ENCODE measurements at regions not wholly inside any gene's neighbourhood (a gene's known extent, or its start where the extent isn't known, plus 50 kb on each side); places are given as distances from the start of the nearest gene placed in this dataset.

- H3K9me3 ChIP-seq (ENCODE audit: control insufficient read depth, insufficient read depth, low read length) = no peaks in the 10 kb centered on the region
- no peak overlapping the region for H4K5ac ChIP-seq (ENCODE audit: low read depth, low read length)
- ChIA-PET POLR2A (ENCODE audit: unreplicated experiment) (no interaction called here), CTCF (no interaction called here)
- H3K27ac ChIP-seq (ENCODE audit: insufficient read depth, low read length) = no peak overlapping the region
- no peak overlapping the region for H3K4me2 ChIP-seq (ENCODE audit: low read depth, low read length)
- H3K36me3 ChIP-seq (ENCODE audit: control insufficient read depth, insufficient read depth, low read length) = no peaks in the 10 kb centered on the region
- in situ Hi-C loops (cut with MboI; ENCODE audit: low sequenced_read_pairs) (no loop called here), dilution Hi-C loops (cut with HindIII; ENCODE audit: low sequenced_read_pairs, unreplicated experiment) (no loop called here), intact Hi-C loops (cut with micrococcal nuclease) (no loop called here)
- H3K4me3 ChIP-seq (ENCODE audit: insufficient read depth, low read depth, low read length) = no peak overlapping the region
- no peaks in the 10 kb centered on the region for H3K79me1 ChIP-seq (ENCODE audit: low read depth in 1 of 2, low read length in 2 of 2)
- no peak overlapping the region for H3K18ac ChIP-seq (ENCODE audit: low read depth, low read length)
- ATAC-seq (ENCODE audit: low read depth) = no peak
- DNase-seq = peak; percentile 57
- WGBS, 2 experiments (ENCODE audit: extremely low coverage in 2 of 2, insufficient read length in 1 of 2) = 0% methylated on average over 1 of the region's 5 CpGs; no CpG with 5 or more reads in 1 of the 2 experiments
- no peak overlapping the region for H4K91ac ChIP-seq (ENCODE audit: insufficient read depth, low read depth, low read length)
- H3K4ac ChIP-seq (ENCODE audit: low read depth, low read length) = no peak overlapping the region
- H2BK5ac ChIP-seq (ENCODE audit: low read depth, low read length, poor library complexity, severe bottlenecking) = no peak overlapping the region
- no peak for TF ChIP-seq NFE2L2 (IDR thresholded peaks at IDR 0.05; ENCODE audit: low read depth, low read length)
- TF ChIP-seq RFX5 (IDR thresholded peaks at IDR 0.05; ENCODE audit: low read depth, low read length) = no peak
- TF ChIP-seq BHLHE40 (IDR thresholded peaks at IDR 0.05; ENCODE audit: low read depth, low read length) = no peak
- no peak for TF ChIP-seq SMC3 (IDR thresholded peaks at IDR 0.05; ENCODE audit: low read depth, low read length)
- no peak for TF ChIP-seq ELK1 (IDR thresholded peaks at IDR 0.05; ENCODE audit: borderline replicate concordance, low read depth, low read length)
- no peak for TF ChIP-seq CEBPB (IDR thresholded peaks at IDR 0.05; ENCODE audit: low read depth, low read length)
- no peak for TF ChIP-seq MAFK (IDR thresholded peaks at IDR 0.05; ENCODE audit: low read depth, low read length)
- no peak for TF ChIP-seq CTCF (conservative IDR thresholded peaks at IDR 0.05; ENCODE audit: low read depth, low read length)
- no peak for TF ChIP-seq MAZ (IDR thresholded peaks at IDR 0.05; ENCODE audit: borderline replicate concordance, low read depth, low read length)
- no peak for TF ChIP-seq CHD1 (IDR thresholded peaks at IDR 0.05; ENCODE audit: low read depth, low read length)
- no peak for TF ChIP-seq RCOR1 (IDR thresholded peaks at IDR 0.05; ENCODE audit: insufficient replicate concordance, low read length)
- TF ChIP-seq FOS (IDR thresholded peaks at IDR 0.05; ENCODE audit: low read depth, low read length) = no peak
- no peak for TF ChIP-seq RAD21 (IDR thresholded peaks at IDR 0.05; ENCODE audit: low read length)
- no peak for TF ChIP-seq USF2 (IDR thresholded peaks at IDR 0.05; ENCODE audit: low read depth, low read length)
- TF ChIP-seq MXI1 (IDR thresholded peaks at IDR 0.05; ENCODE audit: borderline replicate concordance, low read depth, low read length) = no peak
- no peak for TF ChIP-seq POLR2A (IDR thresholded peaks at IDR 0.05; ENCODE audit: low read depth, low read length)
- no peak overlapping the region for H4K8ac ChIP-seq (ENCODE audit: low read depth in 2 of 2, low read length in 2 of 2)
- H3K9me1 ChIP-seq (ENCODE audit: insufficient read depth, low read length) = no peaks in the 10 kb centered on the region
- BruUV-seq (replicated peaks) = no TSS peak
- no peak overlapping the region for H2BK15ac ChIP-seq (ENCODE audit: low read depth, low read length)
- no peak overlapping the region for H3K56ac ChIP-seq (ENCODE audit: extremely low read depth, insufficient read depth, low read length)
- no peak overlapping the region for H2BK120ac ChIP-seq (ENCODE audit: low read depth, low read length)
- H3K27me3 ChIP-seq (ENCODE audit: control insufficient read depth, insufficient read depth, low read length) = peaks cover 7% of the 10 kb centered on the region
- H2BK20ac ChIP-seq (ENCODE audit: low read depth, low read length) = no peak overlapping the region
- no peak overlapping the region for H3K14ac ChIP-seq (replicated peaks; ENCODE audit: low read depth, low read length)
- no peak overlapping the region for H2AFZ ChIP-seq (replicated peaks; ENCODE audit: low read length, poor library complexity)
- H3K9ac ChIP-seq (ENCODE audit: low read depth, low read length) = no peak overlapping the region
- no peak overlapping the region for H3K23ac ChIP-seq (ENCODE audit: low read depth, low read length)
- H3K4me1 ChIP-seq (ENCODE audit: control insufficient read depth, insufficient read depth, low read length) = no peaks in the 10 kb centered on the region
- no peak overlapping the region for H2AK9ac ChIP-seq (replicated peaks; ENCODE audit: low read depth, low read length, poor library complexity)
- H4K20me1 ChIP-seq (ENCODE audit: insufficient read depth, low read length) = no peaks in the 10 kb centered on the region
- no peak overlapping the region for H2AK5ac ChIP-seq (ENCODE audit: low read depth, low read length)
These were observed 348.6 kb downstream of the PTTG2 start for GRCh38 chr4:38308728-38309311.

Data from IMR-90 (cell line).